ENCODE measurements at regions not wholly inside any gene's neighbourhood (a gene's known extent, or its start where the extent isn't known, plus 50 kb on each side); places are given as distances from the start of the nearest gene placed in this dataset.

- ATAC-seq: no peak
- no peak for TF ChIP-seq CTCF (IDR thresholded peaks at IDR 0.05)
- no peak for TF ChIP-seq POLR2A (IDR thresholded peaks at IDR 0.05)
Measured at GRCh38 chr6:95802978-95803377, 212.8 kb upstream of the FUT9 start.

GRCh38 chr6:95803889-95804288, 211.9 kb upstream of the FUT9 start:
- H3K27me3 ChIP-seq: no peaks in the 10 kb centered on the region
- peaks cover 0 to 4% (median 0%) of the 10 kb centered on the region in 12 donors for H3K9me3 ChIP-seq
- H3K4me1 ChIP-seq: no peaks in the 10 kb centered on the region
- no peak for DNase-seq
- ATAC-seq: no peak
- no peak overlapping the region for H3K4me3 ChIP-seq
- intact Hi-C loops (cut with DNase I): no loop called here
- no peak overlapping the region for H3K27ac ChIP-seq
- H3K36me3 ChIP-seq: no peaks in the 10 kb centered on the region
- TF ChIP-seq CTCF (IDR thresholded peaks at IDR 0.05) (no peak), POLR2A (IDR thresholded peaks at IDR 0.05) (no peak)

More at GRCh38 chr6:95802978-95803377, 212.8 kb upstream of the FUT9 start:
- DNase-seq: no peak
- Histone ChIP-seq H3K4me1 (no peaks in the 10 kb centered on the region), H3K4me3 (no peak overlapping the region), H3K27ac (no peak overlapping the region), H3K9me3 (peaks cover 0 to 4% (median 0%) of the 10 kb centered on the region in 12 donors), H3K27me3 (no peaks in the 10 kb centered on the region), H3K36me3 (no peaks in the 10 kb centered on the region)
- intact Hi-C loops (cut with DNase I): no loop called here

- intact Hi-C loops (cut with DNase I): no loop called here
- Histone ChIP-seq H3K36me3 (no peaks in the 10 kb centered on the region), H3K4me1 (no peaks in the 10 kb centered on the region), H3K27me3 (no peaks in the 10 kb centered on the region), H3K9me3 (peaks cover 0 to 4% (median 0%) of the 10 kb centered on the region in 12 donors), H3K27ac (no peak overlapping the region), H3K4me3 (no peak overlapping the region)
- ATAC-seq (no peak), DNase-seq (no peak)
- no peak for TF ChIP-seq CTCF (IDR thresholded peaks at IDR 0.05)
- no peak for TF ChIP-seq POLR2A (IDR thresholded peaks at IDR 0.05)
- WGBS, 4 donors: 80 to 83% (median 82%) methylated on average over 2 of the region's 2 CpGs
Measured at GRCh38 chr6:95804847-95805541, 210.8 kb upstream of the FUT9 start.

- H3K4me1 ChIP-seq: no peaks in the 10 kb centered on the region
- H3K27me3 ChIP-seq: no peaks in the 10 kb centered on the region
- ATAC-seq: no peak
- H3K27ac ChIP-seq: no peak overlapping the region
- TF ChIP-seq POLR2A (IDR thresholded peaks at IDR 0.05) (no peak), CTCF (IDR thresholded peaks at IDR 0.05) (no peak)
- DNase-seq: no peak
- no peak overlapping the region for H3K4me3 ChIP-seq
- intact Hi-C loops (cut with DNase I): no loop called here
- H3K9me3 ChIP-seq: peaks cover 0 to 4% (median 0%) of the 10 kb centered on the region in 12 donors
- no peaks in the 10 kb centered on the region for H3K36me3 ChIP-seq
Measured at GRCh38 chr6:95805699-95806098, 210.1 kb upstream of the FUT9 start.

All from heart left ventricle (tissue), 16 donors.